PC-3 (cell line): ENCODE measurements at regions not wholly inside any gene's neighbourhood (a gene's known extent, or its start where the extent isn't known, plus 50 kb on each side); places are given as distances from the start of the nearest gene placed in this dataset.
"Not testable (repeated sequence)": the region's sequence is repeated elsewhere in the genome, so short reads cannot be mapped to it uniquely, and the experiment has no call there.

Experiments
- ATAC-seq: fragments of 200-7000 bp; cut with Tn5 transposase; 2 replicates; pipeline ENCODE4 v1.9.1; 2020; ENCODE audit warnings: mild to moderate bottlenecking, moderate library complexity
- BruUV-seq: library from RNA; stranded (reverse); fragments of 400-500 nt; replicated peaks from 2 replicates; lab custom pipeline; 2021; lab: Mats Ljungman, UMichigan
- CTCF ChIA-PET: fragments of 300-600 bp; sonication (Branson Sonifier 250); formaldehyde crosslinking; loops from one replicate; lab custom pipeline; 2022; ENCODE audit warnings: antibody characterized with exemption; lab: Charles Lee
- POLR2A ChIA-PET: fragments of 300-600 bp; sonication (Branson Sonifier 250); formaldehyde crosslinking; loops from one replicate; lab custom pipeline; 2022; ENCODE audit warnings: antibody characterized with exemption; ENCODE audit not compliant: unreplicated experiment; lab: Charles Lee
- DNase-seq: peaks from one replicate; pipeline ENCODE4 v3.0.0-alpha.2; 2015
- H2AFZ ChIP-seq: fragments of 300-600 bp; sonication (generic); 2 replicates; pipeline ENCODE4 v1.6.0; 2016; ENCODE audit warnings: antibody characterized with exemption, low read length
- H3F3A ChIP-seq: fragments of 300-600 bp; sonication (generic); one replicate; pipeline ENCODE4 v1.6.0; 2017; ENCODE audit warnings: antibody characterized with exemption, low read length, control low read depth, mild to moderate bottlenecking; ENCODE audit not compliant: unreplicated experiment
- H3K27ac ChIP-seq: fragments of 300-600 bp; sonication (generic); 2 replicates; pipeline ENCODE4 v1.5.1; 2016; ENCODE audit warnings: mild to moderate bottlenecking, low read length
- H3K27me3 ChIP-seq: fragments of 300-600 bp; sonication (generic); 2 replicates; pipeline ENCODE4 v1.6.1; 2016; ENCODE audit warnings: low read length, mixed read lengths
- H3K36me3 ChIP-seq: fragments of 300-600 bp; sonication (generic); 2 replicates; pipeline ENCODE4 v1.6.1; 2016; ENCODE audit warnings: low read depth, mixed run types, low read length, mixed read lengths
- H3K4me1 ChIP-seq: fragments of 300-600 bp; sonication (generic); 2 replicates; pipeline ENCODE4 v1.5.1; 2016; ENCODE audit warnings: low read length; ENCODE audit not compliant: insufficient read depth
- H3K4me2 ChIP-seq: fragments of 300-600 bp; sonication (generic); 2 replicates; pipeline ENCODE4 v1.6.0; 2016; ENCODE audit warnings: low read length
- H3K4me3 ChIP-seq: fragments of 300-600 bp; sonication (generic); 2 replicates; pipeline ENCODE4 v1.5.1; 2016; ENCODE audit warnings: mild to moderate bottlenecking, low read length, mixed read lengths
- H3K79me2 ChIP-seq: fragments of 300-600 bp; sonication (generic); 2 replicates; pipeline ENCODE4 v1.6.1; 2017; ENCODE audit warnings: low read length, mixed read lengths
- H3K9ac ChIP-seq: fragments of 300-600 bp; sonication (generic); 2 replicates; pipeline ENCODE4 v1.6.0; 2016; ENCODE audit warnings: mild to moderate bottlenecking, low read length
- H3K9me2 ChIP-seq: fragments of 300-600 bp; sonication (generic); replicated peaks from 2 replicates; pipeline ENCODE4 v1.6.1; 2016; ENCODE audit warnings: mixed run types, low read length, mixed read lengths
- H3K9me3 ChIP-seq: fragments of 300-600 bp; sonication (generic); 2 replicates; pipeline ENCODE4 v1.6.1; 2016; ENCODE audit warnings: low read length, mixed read lengths
- H4K20me1 ChIP-seq: fragments of 300-600 bp; sonication (generic); 2 replicates; pipeline ENCODE4 v1.6.1; 2016; ENCODE audit warnings: low read length, mixed read lengths
- CTCF ChIP-seq: fragments of 300-600 bp; sonication (generic); conservative IDR thresholded peaks from 2 replicates; pipeline ENCODE4 v1.5.1; 2017; ENCODE audit warnings: antibody characterized with exemption, low read depth, mild to moderate bottlenecking, low read length
- EZH2 ChIP-seq: fragments of 300-600 bp; sonication (generic); IDR thresholded peaks from one replicate; pipeline ENCODE4 v1.6.1; 2017; ENCODE audit warnings: antibody characterized with exemption, mild to moderate bottlenecking, low read length; ENCODE audit not compliant: unreplicated experiment
- EZH2phosphoT487 ChIP-seq: fragments of 300-600 bp; sonication (generic); IDR thresholded peaks from 2 replicates; pipeline ENCODE4 v1.6.1; 2018; ENCODE audit warnings: mild to moderate bottlenecking, antibody characterized with exemption, low read length, borderline replicate concordance
- intact Hi-C: fragments of 100-400 bp; cut with micrococcal nuclease; formaldehyde crosslinking; loops from 2 replicates; pipeline ENCODE4 v1.9.0; 2023

- TF ChIP-seq EZH2phosphoT487 (no peak), CTCF (no peak), EZH2 (no peak)
- no peak overlapping the region for H2AFZ ChIP-seq
- no peaks in the 10 kb centered on the region for H3K36me3 ChIP-seq
- ChIA-PET POLR2A (no interaction called here), CTCF (no interaction called here)
- no peak overlapping the region for H3K27ac ChIP-seq
- no TSS peak for BruUV-seq
- ATAC-seq (no peak), DNase-seq (no peak)
- no peaks in the 10 kb centered on the region for H3F3A ChIP-seq
- no peaks in the 10 kb centered on the region for H3K9me2 ChIP-seq
- H3K27me3 ChIP-seq, result no peaks in the 10 kb centered on the region
- intact Hi-C loops, result no loop called here
- no peaks in the 10 kb centered on the region; the same call in 1 of the 2 replicates for H3K9me3 ChIP-seq
- H3K4me3 ChIP-seq, result no peak overlapping the region
- H3K4me2 ChIP-seq, result no peak overlapping the region
- H4K20me1 ChIP-seq, result no peaks in the 10 kb centered on the region
- no peak overlapping the region for H3K9ac ChIP-seq
- no peaks in the 10 kb centered on the region for H3K79me2 ChIP-seq
- H3K4me1 ChIP-seq, result 0 out of 2 replicates have a peak, but pooled peaks cover 4% of the 10 kb centered on the region
These were observed 137.6 kb upstream of the NBPF11 start for GRCh38 chr1:148289647-148290046.

DNA sequence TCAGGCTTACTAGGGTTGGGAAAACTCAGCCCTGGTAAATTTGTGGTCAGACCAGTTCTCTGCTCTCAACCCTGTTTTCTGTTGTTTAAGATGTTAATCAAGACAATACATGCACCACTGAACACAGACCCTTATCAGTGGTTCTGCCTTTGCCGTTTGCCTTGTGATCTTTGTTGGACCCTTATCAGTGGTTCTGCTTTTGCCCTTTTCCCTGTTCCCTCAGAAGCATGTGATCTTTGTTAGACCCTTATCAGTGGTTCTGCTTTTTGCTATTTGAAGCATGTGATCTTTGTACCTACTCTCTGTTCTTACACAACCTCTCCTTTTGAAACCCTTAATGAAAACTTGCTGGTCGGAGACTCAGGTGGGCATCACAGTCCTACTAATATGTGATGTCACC, 133.9 kb upstream of the NBPF11 start:
- H3K4me3 ChIP-seq, H3K79me2 ChIP-seq, H3K36me3 ChIP-seq, H2AFZ ChIP-seq, ATAC-seq, H3K9me3 ChIP-seq, H3K27ac ChIP-seq, BruUV-seq, intact Hi-C loops, H4K20me1 ChIP-seq, H3K27me3 ChIP-seq, H3K4me2 ChIP-seq, CTCF ChIA-PET, H3F3A ChIP-seq, H3K9ac ChIP-seq, H3K4me1 ChIP-seq, DNase-seq, POLR2A ChIA-PET, H3K9me2 ChIP-seq: not testable (repeated sequence)

- not testable (repeated sequence) for H3K4me2 ChIP-seq, H2AFZ ChIP-seq
These were observed 128.9 kb upstream of the NBPF11 start for GRCh38 chr1:148280831-148281572.

DNA sequence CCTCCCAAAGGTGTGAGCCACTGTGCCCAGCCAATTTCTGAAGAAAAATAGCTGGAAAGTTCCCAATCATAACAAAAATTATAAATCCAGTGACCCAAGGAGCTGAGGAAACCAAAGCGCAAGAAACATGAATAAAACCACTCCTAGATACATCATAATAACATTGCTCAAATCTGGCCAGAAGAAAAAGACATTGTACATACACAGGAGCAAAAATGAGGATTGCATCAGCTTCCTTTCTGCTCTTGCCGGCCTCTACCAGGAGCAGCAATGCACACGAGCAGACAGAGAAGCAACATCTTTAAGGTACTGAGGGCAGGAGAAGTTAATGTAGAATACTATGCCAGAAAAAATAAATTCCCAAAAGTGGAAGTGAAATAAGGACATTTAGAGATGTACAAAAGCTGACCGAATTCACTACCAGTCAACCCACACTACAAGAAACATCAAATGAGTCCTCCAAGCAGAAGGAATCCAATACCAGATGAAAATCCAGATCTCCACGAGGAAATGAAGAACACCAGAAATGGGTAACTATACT, 127.0 kb upstream of the NBPF11 start:
- DNase-seq, H3K4me2 ChIP-seq, ATAC-seq, H3K36me3 ChIP-seq, H3K4me3 ChIP-seq, H3K79me2 ChIP-seq, H2AFZ ChIP-seq, H3K9ac ChIP-seq, H3F3A ChIP-seq, intact Hi-C loops, CTCF ChIA-PET, H3K27me3 ChIP-seq, H3K9me3 ChIP-seq, H3K9me2 ChIP-seq, H4K20me1 ChIP-seq, H3K27ac ChIP-seq, BruUV-seq: not testable (repeated sequence)
- peaks cover 15% of the 10 kb centered on the region for H3K4me1 ChIP-seq
- POLR2A ChIA-PET, result interaction anchor here (1.0 kb wide), 1 partner anchor 55 kb away, joined by 3 read pairs; no protein-coding TSS in a partner anchor

More at GRCh38 chr1:148280831-148281572, 128.9 kb upstream of the NBPF11 start:
- H3F3A ChIP-seq, H3K36me3 ChIP-seq, intact Hi-C loops, H3K27ac ChIP-seq, H3K79me2 ChIP-seq, H3K9ac ChIP-seq, BruUV-seq, DNase-seq, H3K9me2 ChIP-seq, CTCF ChIA-PET, POLR2A ChIA-PET, H3K4me3 ChIP-seq, H3K9me3 ChIP-seq, H3K27me3 ChIP-seq, H4K20me1 ChIP-seq, ATAC-seq: not testable (repeated sequence)
- peaks cover 15% of the 10 kb centered on the region for H3K4me1 ChIP-seq

GRCh38 chr1:148277865-148278279, 125.8 kb upstream of the NBPF11 start:
- H3K36me3 ChIP-seq, H3K27me3 ChIP-seq, H3K9ac ChIP-seq, BruUV-seq, H3K9me3 ChIP-seq, H4K20me1 ChIP-seq, H3K79me2 ChIP-seq, intact Hi-C loops, CTCF ChIA-PET, H3K4me3 ChIP-seq, H3K9me2 ChIP-seq, H3F3A ChIP-seq: not testable (repeated sequence)
- peak; percentile 97 for ATAC-seq
- POLR2A ChIA-PET, result interaction anchor here (1.0 to 1.5 kb wide), 2 partner anchors 14 to 56 kb away, joined by 3 to 4 read pairs; no protein-coding TSS in a partner anchor
- Histone ChIP-seq H2AFZ (peak overlapping the region; percentile 4; the same call in 1 of the 2 replicates), H3K4me1 (peaks cover 15% of the 10 kb centered on the region), H3K4me2 (peak overlapping the region; percentile 62), H3K27ac (peak overlapping the region; percentile 40)
- peak; percentile 76 for DNase-seq
